Subcutaneous adipose tissue (tissue), 1 donor: ENCODE measurements at regions not wholly inside any gene's neighbourhood (a gene's known extent, or its start where the extent isn't known, plus 50 kb on each side); places are given as distances from the start of the nearest gene placed in this dataset.

ENCODE experiments used
- TF ChIP-seq, protein P1 (sequence below): fragments of 450-650 bp; IDR thresholded peaks from one replicate; pipeline ENCODE4 v1.5.1; 2016; ENCODE audit warnings: low read depth, mild to moderate bottlenecking, control low read depth, antibody characterized with exemption, moderate library complexity

DNA sequence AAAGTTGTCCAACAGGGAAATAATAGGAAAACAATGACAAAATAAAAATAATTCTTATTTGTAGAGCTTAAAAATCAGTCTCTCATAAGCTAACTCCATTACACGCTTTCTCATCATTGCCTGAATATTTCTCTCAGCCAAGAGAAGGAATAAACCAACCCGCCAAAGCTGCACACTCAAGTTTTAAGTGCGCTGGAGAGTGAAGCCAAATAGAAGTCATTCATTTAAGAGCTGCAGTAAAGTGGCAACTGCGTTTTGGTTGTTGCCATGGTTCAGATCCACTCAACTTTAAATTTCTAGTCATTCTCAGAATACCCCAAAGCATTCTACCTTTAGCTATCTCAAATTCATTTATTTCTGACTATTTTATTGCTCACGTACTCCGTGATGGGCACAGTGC is 230.7 kb downstream of the CBLN4 start:
- TF ChIP-seq, protein P1, sequence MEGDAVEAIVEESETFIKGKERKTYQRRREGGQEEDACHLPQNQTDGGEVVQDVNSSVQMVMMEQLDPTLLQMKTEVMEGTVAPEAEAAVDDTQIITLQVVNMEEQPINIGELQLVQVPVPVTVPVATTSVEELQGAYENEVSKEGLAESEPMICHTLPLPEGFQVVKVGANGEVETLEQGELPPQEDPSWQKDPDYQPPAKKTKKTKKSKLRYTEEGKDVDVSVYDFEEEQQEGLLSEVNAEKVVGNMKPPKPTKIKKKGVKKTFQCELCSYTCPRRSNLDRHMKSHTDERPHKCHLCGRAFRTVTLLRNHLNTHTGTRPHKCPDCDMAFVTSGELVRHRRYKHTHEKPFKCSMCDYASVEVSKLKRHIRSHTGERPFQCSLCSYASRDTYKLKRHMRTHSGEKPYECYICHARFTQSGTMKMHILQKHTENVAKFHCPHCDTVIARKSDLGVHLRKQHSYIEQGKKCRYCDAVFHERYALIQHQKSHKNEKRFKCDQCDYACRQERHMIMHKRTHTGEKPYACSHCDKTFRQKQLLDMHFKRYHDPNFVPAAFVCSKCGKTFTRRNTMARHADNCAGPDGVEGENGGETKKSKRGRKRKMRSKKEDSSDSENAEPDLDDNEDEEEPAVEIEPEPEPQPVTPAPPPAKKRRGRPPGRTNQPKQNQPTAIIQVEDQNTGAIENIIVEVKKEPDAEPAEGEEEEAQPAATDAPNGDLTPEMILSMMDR, result no peak

DNA sequence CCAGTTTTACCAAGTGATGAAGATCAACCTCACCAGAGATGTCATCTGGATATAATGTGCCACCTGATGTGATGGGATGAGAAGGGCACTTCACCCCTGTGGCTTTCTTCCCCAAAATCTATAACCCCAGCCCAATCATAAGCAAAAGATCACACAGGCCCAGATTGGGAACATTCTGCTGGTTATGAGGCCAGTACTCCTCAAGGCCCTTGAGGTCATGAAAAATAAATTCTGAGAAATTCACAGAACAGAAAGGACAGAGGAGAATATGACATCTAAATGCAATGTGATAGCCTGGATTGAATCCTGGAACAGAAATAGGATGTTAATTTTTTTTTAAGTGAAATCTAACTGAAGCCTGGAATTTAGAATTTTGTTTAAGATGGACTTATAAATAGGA is 243.5 kb downstream of the CBLN4 start:
- TF ChIP-seq, protein P1, result no peak

DNA sequence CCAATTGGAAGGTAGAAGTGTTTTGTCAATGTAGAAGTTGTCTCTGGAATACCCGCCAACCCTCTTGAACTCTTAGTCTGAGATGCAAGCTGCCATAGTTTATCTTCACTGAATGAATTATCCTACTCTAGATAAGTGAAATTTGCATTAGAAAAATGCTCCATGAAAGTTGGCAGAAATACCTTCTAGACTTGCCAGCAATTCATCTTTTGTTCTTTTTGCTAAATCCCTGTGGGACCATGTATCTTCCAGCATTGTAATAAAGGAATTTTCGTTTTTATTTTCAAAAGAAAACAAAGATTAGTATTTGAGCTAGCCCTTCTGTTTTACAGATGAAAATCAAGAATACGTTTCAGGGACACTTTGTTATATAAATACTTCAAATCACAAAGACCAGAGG is 244.2 kb downstream of the CBLN4 start:
- TF ChIP-seq, protein P1, result no peak

DNA sequence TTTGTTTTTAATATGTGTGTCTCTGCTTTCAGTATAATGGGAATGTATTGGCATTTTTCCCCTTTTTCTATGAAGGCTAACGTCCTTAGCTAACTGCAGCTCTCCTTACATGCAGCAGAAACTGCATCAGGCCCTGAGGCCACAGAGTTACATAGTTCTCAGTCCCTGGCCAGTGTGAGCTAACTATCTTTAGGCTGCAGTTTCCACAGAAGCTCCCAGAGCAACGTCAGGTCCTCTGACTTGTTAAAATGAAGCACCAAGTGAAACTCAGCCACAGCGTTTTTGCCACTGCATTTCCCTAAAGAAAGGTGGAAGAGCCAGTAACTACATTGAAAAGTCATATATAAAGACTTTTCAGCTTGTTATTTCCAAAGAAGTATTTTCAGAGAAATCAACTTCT is 244.7 kb downstream of the CBLN4 start:
- TF ChIP-seq, protein P1, result no peak

DNA sequence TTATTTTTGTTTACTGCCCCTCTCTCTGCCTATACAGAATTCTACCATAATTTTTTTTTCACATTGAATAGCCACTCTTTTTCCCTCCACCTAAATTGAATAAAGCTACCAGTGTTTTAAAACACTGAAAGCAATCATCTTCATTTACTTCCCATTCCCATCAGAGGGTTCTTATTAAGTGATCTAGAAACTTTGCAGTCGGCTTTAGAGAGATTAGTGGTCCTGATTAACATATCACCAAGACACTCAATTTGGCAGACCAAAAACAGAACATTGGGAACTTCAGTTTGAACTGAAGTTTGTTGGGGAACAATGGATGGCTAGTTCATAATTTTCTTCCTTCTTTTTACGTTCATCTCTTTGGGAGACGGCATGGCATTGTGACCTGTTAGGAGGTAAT is 249.5 kb downstream of the CBLN4 start:
- TF ChIP-seq, protein P1, result no peak

DNA sequence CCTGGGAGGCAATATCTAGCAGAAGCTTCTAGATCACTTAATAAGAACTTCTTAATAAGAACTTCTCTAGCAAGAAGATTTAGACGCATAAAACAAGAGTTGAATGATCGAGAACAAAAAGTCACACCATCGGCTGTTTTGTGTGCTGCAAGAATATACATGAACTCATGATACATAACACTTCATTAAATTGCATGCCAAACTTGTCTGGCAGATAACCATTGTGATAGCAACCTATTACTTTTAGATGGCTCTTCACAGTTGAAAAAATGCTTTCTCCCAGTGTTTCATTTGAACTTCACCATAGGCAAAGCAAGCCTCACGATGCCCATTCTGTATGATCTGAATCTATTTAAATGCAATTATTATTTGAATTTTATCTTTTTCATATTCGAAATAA is 249.9 kb downstream of the CBLN4 start:
- TF ChIP-seq, protein P1, result no peak

DNA sequence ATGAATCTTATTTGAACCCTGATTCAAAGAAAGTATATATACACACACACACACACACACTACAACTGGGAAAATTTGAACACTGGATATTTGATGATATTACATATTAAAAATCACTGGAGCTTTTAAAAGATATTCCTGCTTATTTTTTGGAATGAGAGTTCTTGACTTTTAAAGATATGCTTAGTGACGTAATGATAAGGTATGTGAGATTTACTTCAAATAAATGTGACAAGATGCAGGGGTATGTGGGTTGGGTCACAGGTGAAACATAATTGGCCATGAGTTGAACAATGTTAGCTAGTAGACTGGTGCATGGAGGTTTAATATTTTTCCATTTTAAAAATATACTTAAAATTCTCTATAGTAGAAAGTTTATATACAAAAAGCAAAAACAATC is 258.6 kb downstream of the CBLN4 start:
- TF ChIP-seq, protein P1, result no peak
